Activated gamma-delta T cell treated with Interleukin-2 at 50 U/mL for 16 hours (primary cell): ENCODE measurements at regions not wholly inside any gene's neighbourhood (a gene's known extent, or its start where the extent isn't known, plus 50 kb on each side); places are given as distances from the start of the nearest gene placed in this dataset.

Source experiments
- DNase-seq: peaks from one replicate; pipeline ENCODE4 v3.0.0-alpha.2; 2020

GRCh38 chr1:239436286-239436685 lies 49.9 kb downstream of the CHRM3 start:
- DNase-seq, result no peak

- DNase-seq, result no peak
Measured at GRCh38 chr1:239437822-239438221, 51.5 kb downstream of the CHRM3 start.

- DNase-seq, result no peak
Measured at GRCh38 chr1:239438891-239439290, 52.5 kb downstream of the CHRM3 start.

- DNase-seq, result no peak
Measured at GRCh38 chr1:239443361-239443760, 57.0 kb downstream of the CHRM3 start.

- DNase-seq, result no peak
Measured at GRCh38 chr1:239446611-239447010, 60.2 kb downstream of the CHRM3 start.

GRCh38 chr1:239448911-239449310 lies 62.5 kb downstream of the CHRM3 start:
- DNase-seq, result no peak

GRCh38 chr1:239455743-239456142 lies 69.4 kb downstream of the CHRM3 start:
- DNase-seq, result no peak

GRCh38 chr1:239456788-239457187 lies 70.4 kb downstream of the CHRM3 start:
- no peak for DNase-seq

- DNase-seq, result no peak
Measured at GRCh38 chr1:239457491-239458143, 71.2 kb downstream of the CHRM3 start.

GRCh38 chr1:239458144-239458500 lies 71.8 kb downstream of the CHRM3 start:
- no peak for DNase-seq

- DNase-seq, result no peak
Measured at GRCh38 chr1:239467730-239468129, 81.4 kb downstream of the CHRM3 start.

- no peak for DNase-seq
Measured at GRCh38 chr1:239478069-239478468, 91.7 kb downstream of the CHRM3 start.

GRCh38 chr1:239483391-239483790 lies 97.0 kb downstream of the CHRM3 start:
- DNase-seq, result no peak

GRCh38 chr1:239493811-239494414 lies 107.5 kb downstream of the CHRM3 start:
- no peak for DNase-seq

GRCh38 chr1:239505094-239505493 lies 118.7 kb downstream of the CHRM3 start:
- DNase-seq, result no peak

- DNase-seq, result no peak
Measured at GRCh38 chr1:239507826-239508225, 121.5 kb downstream of the CHRM3 start.

- no peak for DNase-seq
Measured at GRCh38 chr1:239511875-239512274, 125.5 kb downstream of the CHRM3 start.

- DNase-seq, result no peak
Measured at GRCh38 chr1:239516579-239516978, 130.2 kb downstream of the CHRM3 start.

- no peak for DNase-seq
Measured at GRCh38 chr1:239526391-239526790, 140.0 kb downstream of the CHRM3 start.

GRCh38 chr1:239527051-239527693 lies 140.8 kb downstream of the CHRM3 start:
- DNase-seq, result no peak

GRCh38 chr1:239536165-239536849 lies 149.9 kb downstream of the CHRM3 start:
- DNase-seq, result no peak

- no peak for DNase-seq
Measured at GRCh38 chr1:239537795-239538194, 151.4 kb downstream of the CHRM3 start.

- DNase-seq, result no peak
Measured at GRCh38 chr1:239538239-239538988, 152.0 kb downstream of the CHRM3 start.
